ENCODE measurements at regions not wholly inside any gene's neighbourhood (a gene's known extent, or its start where the extent isn't known, plus 50 kb on each side); places are given as distances from the start of the nearest gene placed in this dataset.
A peak's percentile ranks its signal among the peaks of the same experiment; 100 is the strongest.

DNA sequence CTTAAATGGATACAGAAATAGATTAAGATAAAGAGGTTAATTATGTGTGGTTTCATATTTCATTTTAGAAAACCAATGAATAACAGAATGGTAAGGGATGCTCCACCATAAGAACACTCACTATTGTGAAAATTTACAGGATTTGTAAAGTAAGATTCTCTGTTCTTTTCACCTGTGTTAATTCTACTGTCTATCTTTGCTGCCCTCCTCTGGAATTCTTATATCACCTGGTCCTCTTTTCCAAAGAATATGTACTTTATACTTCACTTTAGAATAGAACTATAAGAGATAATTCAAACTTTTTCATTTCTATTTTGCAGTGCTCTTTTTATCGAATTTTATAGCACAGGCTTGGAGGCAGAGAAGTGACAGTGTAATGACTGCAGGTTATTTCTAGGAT is 213.4 kb downstream of the LURAP1L start:
- Mint-ChIP-seq H3K36me3 (no peaks in the 10 kb centered on the region), H3K27me3 (no peaks in the 10 kb centered on the region), H3K9me3 (peaks cover 0 to 16% (median 5%) of the 10 kb centered on the region in 11 donors), H3K4me3 (no peak overlapping the region), H3K27ac (no peak overlapping the region), H3K4me1 (no peaks in the 10 kb centered on the region)
- no peak for DNase-seq
- Histone ChIP-seq H3K4me3 (ENCODE audit: low read length) (no peak overlapping the region), H3K27ac (ENCODE audit: low read depth, low read length) (no peak overlapping the region), H3K9me3 (ENCODE audit: control insufficient read depth in 2 of 3, low read length in 3 of 3) (no peaks in the 10 kb centered on the region), H3K27me3 (ENCODE audit: control insufficient read depth in 2 of 2, insufficient read depth in 2 of 2, low read length in 2 of 2) (no peaks in the 10 kb centered on the region), H3K4me1 (ENCODE audit: control insufficient read depth in 2 of 2, insufficient read depth in 2 of 2, low read length in 2 of 2) (no peaks in the 10 kb centered on the region), H3K36me3 (ENCODE audit: control insufficient read depth in 2 of 3, insufficient read depth in 3 of 3, low read length in 3 of 3) (no peaks in the 10 kb centered on the region)
- ChIA-PET CTCF (no interaction called here), POLR2A (no interaction called here)
- no peak for ATAC-seq
- intact Hi-C loops (cut with micrococcal nuclease) = no loop called here

DNA sequence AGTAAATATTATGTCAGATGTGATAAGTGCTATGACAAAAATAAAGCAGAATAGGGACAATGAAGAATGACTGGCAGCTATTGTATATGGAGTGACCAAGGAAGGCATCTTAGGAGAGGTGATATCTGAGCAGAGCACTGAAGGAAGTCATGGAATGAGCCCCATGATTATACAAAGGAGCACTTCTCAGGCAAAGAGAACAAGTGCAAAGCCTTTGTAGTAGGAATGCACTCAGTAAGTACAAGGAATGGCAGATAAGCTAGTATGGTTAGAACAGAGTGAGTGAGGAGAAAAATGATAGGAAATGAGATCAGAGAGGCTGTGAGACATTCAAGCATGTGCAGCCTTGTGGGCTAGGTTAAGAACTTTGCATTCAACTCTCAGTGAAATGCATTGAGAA is 214.8 kb downstream of the LURAP1L start:
- CTCF ChIA-PET = no interaction called here
- no peaks in the 10 kb centered on the region for H3K4me1 Mint-ChIP-seq
- H3K27me3 ChIP-seq (ENCODE audit: control insufficient read depth in 2 of 2, insufficient read depth in 2 of 2, low read length in 2 of 2) = no peaks in the 10 kb centered on the region
- H3K27ac Mint-ChIP-seq = no peak overlapping the region
- no peak overlapping the region for H3K4me3 Mint-ChIP-seq
- H3K27me3 Mint-ChIP-seq = no peaks in the 10 kb centered on the region
- intact Hi-C loops (cut with micrococcal nuclease) = no loop called here
- H3K4me3 ChIP-seq (ENCODE audit: low read length) = no peak overlapping the region
- no peaks in the 10 kb centered on the region for H3K9me3 ChIP-seq (ENCODE audit: control insufficient read depth in 2 of 3, low read length in 3 of 3)
- no peaks in the 10 kb centered on the region for H3K36me3 ChIP-seq (ENCODE audit: control insufficient read depth in 2 of 3, insufficient read depth in 3 of 3, low read length in 3 of 3)
- H3K36me3 Mint-ChIP-seq = no peaks in the 10 kb centered on the region
- DNase-seq (no peak), ATAC-seq (no peak)
- POLR2A ChIA-PET = no interaction called here
- no peak overlapping the region for H3K27ac ChIP-seq (ENCODE audit: low read depth, low read length)
- no peaks in the 10 kb centered on the region for H3K4me1 ChIP-seq (ENCODE audit: control insufficient read depth in 2 of 2, insufficient read depth in 2 of 2, low read length in 2 of 2)
- peaks cover 0 to 16% (median 5%) of the 10 kb centered on the region in 11 donors for H3K9me3 Mint-ChIP-seq

GRCh38 chr9:12993466-12993865 is 218.6 kb downstream of the LURAP1L start:
- Histone ChIP-seq H3K27ac (ENCODE audit: low read depth, low read length) (no peak overlapping the region), H3K27me3 (ENCODE audit: control insufficient read depth in 2 of 2, insufficient read depth in 2 of 2, low read length in 2 of 2) (no peaks in the 10 kb centered on the region), H3K4me3 (ENCODE audit: low read length) (no peak overlapping the region), H3K36me3 (ENCODE audit: control insufficient read depth in 2 of 3, insufficient read depth in 3 of 3, low read length in 3 of 3) (no peaks in the 10 kb centered on the region), H3K9me3 (ENCODE audit: control insufficient read depth in 2 of 3, low read length in 3 of 3) (no peaks in the 10 kb centered on the region), H3K4me1 (ENCODE audit: control insufficient read depth in 2 of 2, insufficient read depth in 2 of 2, low read length in 2 of 2) (no peaks in the 10 kb centered on the region)
- H3K9me3 Mint-ChIP-seq = peaks cover 0 to 22% (median 5%) of the 10 kb centered on the region in 11 donors
- H3K4me3 Mint-ChIP-seq = no peak overlapping the region
- ChIA-PET POLR2A (no interaction called here), CTCF (no interaction called here)
- DNase-seq = no peak
- no peaks in the 10 kb centered on the region for H3K4me1 Mint-ChIP-seq
- H3K27ac Mint-ChIP-seq = no peak overlapping the region
- H3K36me3 Mint-ChIP-seq = no peaks in the 10 kb centered on the region
- no peaks in the 10 kb centered on the region for H3K27me3 Mint-ChIP-seq
- no peak for ATAC-seq
- intact Hi-C loops (cut with micrococcal nuclease) = no loop called here

DNA sequence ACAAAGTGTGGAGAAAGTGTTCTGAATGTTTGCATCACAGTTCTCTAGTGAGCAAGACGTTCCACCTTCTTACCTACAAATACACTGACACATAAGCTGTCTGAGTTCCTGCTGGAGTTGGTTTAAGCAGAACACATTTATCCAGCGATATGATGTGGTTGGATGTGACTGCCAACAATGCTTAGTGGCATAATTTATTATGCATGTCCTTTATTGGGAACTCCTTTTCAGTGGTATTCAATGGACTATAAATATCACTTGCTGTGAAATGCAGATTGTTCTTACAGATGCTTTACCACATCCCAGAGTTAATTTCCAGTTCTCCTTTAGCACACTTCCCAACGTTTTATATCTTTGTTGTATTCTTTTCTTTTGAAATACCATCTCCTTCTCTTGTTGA is 222.2 kb downstream of the LURAP1L start:
- Histone ChIP-seq H3K4me1 (ENCODE audit: control insufficient read depth in 2 of 2, insufficient read depth in 2 of 2, low read length in 2 of 2) (no peaks in the 10 kb centered on the region), H3K27ac (ENCODE audit: low read depth, low read length) (no peak overlapping the region), H3K4me3 (ENCODE audit: low read length) (no peak overlapping the region), H3K27me3 (ENCODE audit: control insufficient read depth in 2 of 2, insufficient read depth in 2 of 2, low read length in 2 of 2) (no peaks in the 10 kb centered on the region), H3K9me3 (ENCODE audit: control insufficient read depth in 2 of 3, low read length in 3 of 3) (no peaks in the 10 kb centered on the region), H3K36me3 (ENCODE audit: control insufficient read depth in 2 of 3, insufficient read depth in 3 of 3, low read length in 3 of 3) (no peaks in the 10 kb centered on the region)
- ChIA-PET CTCF (no interaction called here), POLR2A (no interaction called here)
- no peak for ATAC-seq
- H3K27me3 Mint-ChIP-seq = no peaks in the 10 kb centered on the region
- H3K27ac Mint-ChIP-seq = no peak overlapping the region
- no peak overlapping the region for H3K4me3 Mint-ChIP-seq
- no peaks in the 10 kb centered on the region for H3K4me1 Mint-ChIP-seq
- intact Hi-C loops (cut with micrococcal nuclease) = no loop called here
- H3K9me3 Mint-ChIP-seq = peaks cover 0 to 14% (median under 1%) of the 10 kb centered on the region in 11 donors
- DNase-seq = no peak
- no peaks in the 10 kb centered on the region for H3K36me3 Mint-ChIP-seq

- Mint-ChIP-seq H3K27ac (no peak overlapping the region), H3K4me1 (no peaks in the 10 kb centered on the region), H3K4me3 (no peak overlapping the region), H3K27me3 (no peaks in the 10 kb centered on the region), H3K36me3 (no peaks in the 10 kb centered on the region), H3K9me3 (peaks cover 0 to 11% (median 0%) of the 10 kb centered on the region in 11 donors)
- H3K4me3 ChIP-seq (ENCODE audit: low read length) = no peak overlapping the region
- DNase-seq (no peak), ATAC-seq (no peak)
- H3K9me3 ChIP-seq (ENCODE audit: control insufficient read depth in 2 of 3, low read length in 3 of 3) = peaks cover 0 to 4% (median 0%) of the 10 kb centered on the region in 3 experiments
- no peaks in the 10 kb centered on the region for H3K27me3 ChIP-seq (ENCODE audit: control insufficient read depth in 2 of 2, insufficient read depth in 2 of 2, low read length in 2 of 2)
- intact Hi-C loops (cut with micrococcal nuclease) = no loop called here
- no peaks in the 10 kb centered on the region for H3K36me3 ChIP-seq (ENCODE audit: control insufficient read depth in 2 of 3, insufficient read depth in 3 of 3, low read length in 3 of 3)
- CTCF ChIA-PET = no interaction called here
- H3K4me1 ChIP-seq (ENCODE audit: control insufficient read depth in 2 of 2, insufficient read depth in 2 of 2, low read length in 2 of 2) = no peaks in the 10 kb centered on the region
- POLR2A ChIA-PET = no interaction called here
- no peak overlapping the region for H3K27ac ChIP-seq (ENCODE audit: low read depth, low read length)
Observed at GRCh38 chr9:13001989-13002580, 227.3 kb downstream of the LURAP1L start.

DNA sequence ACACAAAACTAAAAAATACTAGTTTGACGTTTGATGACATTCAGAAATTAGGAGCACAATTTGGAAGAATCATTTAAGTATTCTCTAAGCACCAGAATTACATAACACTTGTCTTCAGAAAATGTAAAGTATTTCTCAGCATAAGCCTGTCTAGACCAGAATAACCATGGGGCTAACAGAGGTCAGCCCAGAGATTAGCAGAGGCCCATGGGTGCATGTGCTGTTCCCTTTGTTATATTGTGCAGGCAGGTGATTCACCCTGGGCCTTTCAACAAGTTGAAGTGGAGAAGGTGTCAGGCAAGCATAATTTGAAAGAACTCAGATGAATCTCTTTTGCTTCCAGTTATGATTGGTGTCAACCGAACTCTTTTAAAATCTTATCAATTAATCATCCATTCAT is 227.9 kb downstream of the LURAP1L start:
- no peaks in the 10 kb centered on the region for H3K36me3 Mint-ChIP-seq
- H3K4me3 Mint-ChIP-seq = no peak overlapping the region
- Histone ChIP-seq H3K9me3 (ENCODE audit: control insufficient read depth in 2 of 3, low read length in 3 of 3) (peaks cover 0 to 4% (median 0%) of the 10 kb centered on the region in 3 experiments), H3K27me3 (ENCODE audit: control insufficient read depth in 2 of 2, insufficient read depth in 2 of 2, low read length in 2 of 2) (no peaks in the 10 kb centered on the region), H3K4me1 (ENCODE audit: control insufficient read depth in 2 of 2, insufficient read depth in 2 of 2, low read length in 2 of 2) (no peaks in the 10 kb centered on the region), H3K36me3 (ENCODE audit: control insufficient read depth in 2 of 3, insufficient read depth in 3 of 3, low read length in 3 of 3) (no peaks in the 10 kb centered on the region), H3K4me3 (ENCODE audit: low read length) (no peak overlapping the region), H3K27ac (ENCODE audit: low read depth, low read length) (no peak overlapping the region)
- POLR2A ChIA-PET = no interaction called here
- no peak overlapping the region for H3K27ac Mint-ChIP-seq
- CTCF ChIA-PET = no interaction called here
- no peaks in the 10 kb centered on the region for H3K4me1 Mint-ChIP-seq
- no peak for ATAC-seq
- H3K9me3 Mint-ChIP-seq = peaks cover 0 to 11% (median 0%) of the 10 kb centered on the region in 11 donors
- intact Hi-C loops (cut with micrococcal nuclease) = no loop called here
- no peaks in the 10 kb centered on the region for H3K27me3 Mint-ChIP-seq
- DNase-seq = no peak

- H3K27me3 Mint-ChIP-seq = no peaks in the 10 kb centered on the region
- CTCF ChIA-PET = no interaction called here
- H3K9me3 ChIP-seq (ENCODE audit: control insufficient read depth in 2 of 3, low read length in 3 of 3) = peaks cover 0 to 4% (median 0%) of the 10 kb centered on the region in 3 experiments
- H3K4me1 Mint-ChIP-seq = no peaks in the 10 kb centered on the region
- no peak for ATAC-seq
- H3K36me3 Mint-ChIP-seq = no peaks in the 10 kb centered on the region
- no peak overlapping the region for H3K4me3 Mint-ChIP-seq
- POLR2A ChIA-PET = no interaction called here
- H3K27ac Mint-ChIP-seq = peak overlapping the region in 1 of 9 donors; percentile 52
- intact Hi-C loops (cut with micrococcal nuclease) = no loop called here
- H3K27me3 ChIP-seq (ENCODE audit: control insufficient read depth in 2 of 2, insufficient read depth in 2 of 2, low read length in 2 of 2) = no peaks in the 10 kb centered on the region
- H3K36me3 ChIP-seq (ENCODE audit: control insufficient read depth in 2 of 3, insufficient read depth in 3 of 3, low read length in 3 of 3) = no peaks in the 10 kb centered on the region
- no peaks in the 10 kb centered on the region for H3K4me1 ChIP-seq (ENCODE audit: control insufficient read depth in 2 of 2, insufficient read depth in 2 of 2, low read length in 2 of 2)
- no peak for DNase-seq
- peaks cover 0 to 21% (median 3%) of the 10 kb centered on the region in 11 donors for H3K9me3 Mint-ChIP-seq
- no peak overlapping the region for H3K27ac ChIP-seq (ENCODE audit: low read depth, low read length)
- no peak overlapping the region for H3K4me3 ChIP-seq (ENCODE audit: low read length)
Observed at GRCh38 chr9:13009871-13010270, 235.1 kb downstream of the LURAP1L start.

Data from naive thymus-derived CD4-positive, alpha-beta T cell (primary cell).